ENCODE measurements at regions not wholly inside any gene's neighbourhood (a gene's known extent, or its start where the extent isn't known, plus 50 kb on each side); places are given as distances from the start of the nearest gene placed in this dataset.

DNA sequence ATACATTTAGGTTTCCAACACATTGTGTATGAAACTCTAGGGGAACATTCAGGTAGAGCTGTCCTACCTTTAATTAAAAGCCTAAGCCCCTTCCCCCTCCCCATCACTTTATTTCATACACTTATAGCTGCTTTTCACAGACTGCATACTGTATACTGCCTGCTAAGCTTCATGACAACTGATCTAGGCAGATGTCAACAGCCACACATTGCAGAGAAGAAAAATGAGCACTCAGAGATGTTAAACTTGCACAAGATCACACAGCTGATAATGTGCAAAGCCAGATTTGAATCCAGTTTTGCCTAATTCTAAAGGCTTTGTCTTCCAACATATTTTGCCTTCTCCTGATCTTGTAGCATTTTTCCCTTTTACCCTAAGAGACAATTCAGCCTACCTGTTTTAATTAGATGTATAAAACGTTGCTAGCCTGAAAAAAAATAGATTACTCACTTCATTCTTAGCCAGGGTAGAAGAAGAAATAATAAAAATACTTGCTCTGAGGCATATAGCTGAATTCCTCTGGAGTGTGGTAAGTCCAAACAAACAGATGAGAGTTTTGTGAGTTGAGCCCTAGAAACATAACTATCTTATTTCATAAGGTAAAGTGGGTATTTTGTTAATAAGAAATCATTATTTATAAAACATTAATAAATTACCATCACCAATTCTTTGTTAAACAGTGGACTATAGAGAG is 56.9 kb upstream of the CAST start:
- Histone ChIP-seq H4K91ac (ENCODE audit: insufficient read length, low read depth, low read length) (no peak overlapping the region), H4K8ac (replicated peaks; ENCODE audit: insufficient read length, low read depth, low read length) (no peak overlapping the region), H2BK5ac (ENCODE audit: insufficient read length, low read length) (no peak overlapping the region), H2BK15ac (ENCODE audit: low read depth, low read length) (no peak overlapping the region), H3K9me3 (ENCODE audit: control insufficient read depth, low read depth, low read length) (no peaks in the 10 kb centered on the region), H3K56ac (ENCODE audit: insufficient read length, low read depth, low read length) (no peak overlapping the region), H3K4me2 (ENCODE audit: insufficient read depth, insufficient read length, low read length) (no peak overlapping the region), H3K79me1 (ENCODE audit: insufficient read depth, low read depth, low read length, poor library complexity, severe bottlenecking) (no peaks in the 10 kb centered on the region), H3K23ac (ENCODE audit: insufficient read length, low read depth, low read length) (no peak overlapping the region), H3K27me3 (ENCODE audit: insufficient read depth, low read length) (no peaks in the 10 kb centered on the region), H3K27ac (ENCODE audit: insufficient read length, low read depth, low read length) (no peak overlapping the region), H3K14ac (ENCODE audit: insufficient read depth, low read length) (no peak overlapping the region), H3T11ph (ENCODE audit: low read length) (no peak overlapping the region), H3K23me2 (ENCODE audit: insufficient read length, low read depth, low read length, poor library complexity, severe bottlenecking) (no peaks in the 10 kb centered on the region), H2BK12ac (ENCODE audit: insufficient read length, low read depth, low read length) (no peak overlapping the region), H2AK5ac (ENCODE audit: insufficient read length, low read length) (no peak overlapping the region), H3K18ac (ENCODE audit: insufficient read length, low read depth, low read length) (no peak overlapping the region), H4K20me1 (ENCODE audit: control insufficient read depth, insufficient read depth, insufficient read length) (no peaks in the 10 kb centered on the region), H2BK20ac (ENCODE audit: low read depth, low read length, poor library complexity, severe bottlenecking) (no peak overlapping the region), H3K4me1 (ENCODE audit: insufficient read depth, low read length) (no peaks in the 10 kb centered on the region), H3K79me2 (ENCODE audit: insufficient read depth, low read length) (no peaks in the 10 kb centered on the region), H2AFZ (ENCODE audit: low read length) (no peak overlapping the region), H2BK120ac (ENCODE audit: low read depth, low read length, poor library complexity, severe bottlenecking) (no peak overlapping the region), H3K9ac (ENCODE audit: extremely low read depth, insufficient read length, low read length) (no peak overlapping the region), H4K5ac (ENCODE audit: insufficient read length, low read depth, low read length) (no peak overlapping the region), H3K4ac (ENCODE audit: low read depth, low read length) (no peak overlapping the region)
- H3K27ac Mint-ChIP-seq = no peak overlapping the region; a peak in 1 of 7 replicates
- peaks cover 0 to 4% (median 0%) of the 10 kb centered on the region in 3 experiments; a peak in 2 of 7 replicates for H3K36me3 Mint-ChIP-seq (ENCODE audit: insufficient read depth in 1 of 3, low read depth in 3 of 3)
- peaks cover 7 to 8% of the 10 kb centered on the region in 2 experiments; a peak in 3 of 4 replicates for H3K4me1 Mint-ChIP-seq
- H3K27me3 Mint-ChIP-seq (ENCODE audit: low read depth) = peaks cover 3% of the 10 kb centered on the region
- peaks cover 0 to 2% of the 10 kb centered on the region in 2 experiments; a peak in 1 of 5 replicates for H3K9me3 Mint-ChIP-seq
- no peak overlapping the region for H3K4me3 Mint-ChIP-seq
- TF ChIP-seq, protein P1, sequence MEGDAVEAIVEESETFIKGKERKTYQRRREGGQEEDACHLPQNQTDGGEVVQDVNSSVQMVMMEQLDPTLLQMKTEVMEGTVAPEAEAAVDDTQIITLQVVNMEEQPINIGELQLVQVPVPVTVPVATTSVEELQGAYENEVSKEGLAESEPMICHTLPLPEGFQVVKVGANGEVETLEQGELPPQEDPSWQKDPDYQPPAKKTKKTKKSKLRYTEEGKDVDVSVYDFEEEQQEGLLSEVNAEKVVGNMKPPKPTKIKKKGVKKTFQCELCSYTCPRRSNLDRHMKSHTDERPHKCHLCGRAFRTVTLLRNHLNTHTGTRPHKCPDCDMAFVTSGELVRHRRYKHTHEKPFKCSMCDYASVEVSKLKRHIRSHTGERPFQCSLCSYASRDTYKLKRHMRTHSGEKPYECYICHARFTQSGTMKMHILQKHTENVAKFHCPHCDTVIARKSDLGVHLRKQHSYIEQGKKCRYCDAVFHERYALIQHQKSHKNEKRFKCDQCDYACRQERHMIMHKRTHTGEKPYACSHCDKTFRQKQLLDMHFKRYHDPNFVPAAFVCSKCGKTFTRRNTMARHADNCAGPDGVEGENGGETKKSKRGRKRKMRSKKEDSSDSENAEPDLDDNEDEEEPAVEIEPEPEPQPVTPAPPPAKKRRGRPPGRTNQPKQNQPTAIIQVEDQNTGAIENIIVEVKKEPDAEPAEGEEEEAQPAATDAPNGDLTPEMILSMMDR (conservative IDR thresholded peaks at IDR 0.05) = no peak
- no CpG with 5 or more reads among the region's 1 CpG for WGBS (ENCODE audit: extremely low coverage, insufficient read length, low lambda C conversion rate)
- DNase-seq = no peak

Data from H9 (cell line).